IPS DF 6.9 (cell line): ENCODE measurements at regions not wholly inside any gene's neighbourhood (a gene's known extent, or its start where the extent isn't known, plus 50 kb on each side); places are given as distances from the start of the nearest gene placed in this dataset.
A peak's percentile ranks its signal among the peaks of the same experiment; 100 is the strongest.

Source experiments
- DNase-seq: peaks from one replicate; pipeline ENCODE4 v3.0.0-alpha.2; 2013; ENCODE audit warnings: low read depth, low spot score
- H3K27ac ChIP-seq: one replicate; pipeline ENCODE4 v1.5.1; 2013; ENCODE audit warnings: low read length, control low read depth
- H3K27me3 ChIP-seq: 2 replicates; pipeline ENCODE4 v1.6.1; 2013; ENCODE audit warnings: mild to moderate bottlenecking, low read length; ENCODE audit not compliant: control insufficient read depth, insufficient read depth
- H3K36me3 ChIP-seq: 2 replicates; pipeline ENCODE4 v1.6.1; 2013; ENCODE audit warnings: low read length; ENCODE audit not compliant: control insufficient read depth, insufficient read depth
- H3K4me1 ChIP-seq: 2 replicates; pipeline ENCODE4 v1.6.1; 2013; ENCODE audit warnings: low read length; ENCODE audit not compliant: control insufficient read depth, insufficient read depth
- H3K4me3 ChIP-seq: 2 replicates; pipeline ENCODE4 v1.5.1; 2013; ENCODE audit warnings: mild to moderate bottlenecking, low read length
- H3K9me3 ChIP-seq: 2 replicates; pipeline ENCODE4 v1.6.1; 2013; ENCODE audit warnings: low read length, inconsistent platforms; ENCODE audit not compliant: control insufficient read depth, insufficient read depth
- WGBS: extraction: QIAGEN DNeasy Blood & Tissue Kit; methylation state at CpG from one replicate; pipeline ENCODE4 v1.1.7; 2013; ENCODE audit warnings: mixed read lengths, missing lambda C conversion rate; ENCODE audit not compliant: insufficient read length, insufficient coverage; 5-methylcytosine and 5-hydroxymethylcytosine counted together

DNA sequence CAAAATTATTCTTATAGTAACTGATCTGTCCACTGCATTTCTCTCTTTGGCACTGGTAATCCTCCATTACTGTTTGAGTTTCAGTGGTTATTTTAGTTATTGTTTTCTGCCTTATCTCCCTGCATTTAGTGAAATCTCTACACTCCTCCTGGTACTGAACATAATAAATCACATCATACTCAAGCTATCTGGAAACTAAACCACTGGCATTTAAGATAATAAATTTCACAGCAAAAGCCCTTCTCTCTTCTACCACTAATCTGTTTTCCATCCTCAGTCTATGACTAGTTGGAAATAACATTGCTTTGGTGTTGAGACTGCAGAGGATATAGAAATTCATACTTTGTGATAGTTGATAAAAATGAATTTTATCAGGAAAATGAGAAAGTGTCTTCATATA, 399.3 kb upstream of the FSHR start:
- no peak for DNase-seq
- Histone ChIP-seq H3K27me3 (no peaks in the 10 kb centered on the region), H3K27ac (no peak overlapping the region), H3K36me3 (no peaks in the 10 kb centered on the region), H3K4me3 (no peak overlapping the region), H3K4me1 (no peaks in the 10 kb centered on the region), H3K9me3 (no peaks in the 10 kb centered on the region)

- Histone ChIP-seq H3K27me3 (no peaks in the 10 kb centered on the region), H3K4me3 (no peak overlapping the region)
These were observed 378.4 kb upstream of the FSHR start for GRCh38 chr2:49532702-49533101.

DNA sequence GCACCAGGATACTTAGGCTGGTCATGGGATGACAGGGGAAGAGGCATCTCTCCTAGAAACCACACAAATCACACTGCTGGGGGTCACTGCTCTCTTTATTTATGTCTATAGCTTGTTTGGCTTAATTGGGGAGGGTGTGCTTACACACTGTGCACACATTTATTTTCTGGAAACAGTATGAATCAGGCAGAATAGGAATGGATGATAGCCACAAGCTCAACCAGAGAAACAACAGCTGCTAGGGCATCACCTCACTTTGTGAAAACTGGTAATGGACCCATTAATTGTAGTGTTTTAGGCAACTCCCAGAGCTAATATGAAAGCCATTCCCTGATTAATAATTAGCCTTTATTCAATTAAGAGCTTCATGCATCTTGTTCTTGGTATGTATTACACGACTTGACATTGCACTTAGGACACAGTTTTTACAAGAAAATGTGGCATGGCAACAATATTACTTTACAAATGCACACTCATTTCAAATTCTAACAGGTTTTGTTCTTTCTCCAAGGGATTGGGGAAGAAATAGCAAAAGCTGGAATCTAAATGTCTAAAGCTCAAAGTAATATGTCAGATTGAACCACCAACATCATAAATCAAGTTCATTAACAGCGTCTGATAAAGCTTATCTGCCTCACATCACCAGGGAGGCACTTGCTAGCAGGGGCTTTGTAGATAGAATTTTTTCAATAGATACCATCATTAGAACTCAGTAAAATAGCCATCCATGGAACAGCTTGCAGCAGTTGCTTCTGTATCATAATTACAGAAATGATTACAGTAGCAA, 361.9 kb upstream of the FSHR start:
- Histone ChIP-seq H3K4me3 (no peak overlapping the region), H3K9me3 (no peaks in the 10 kb centered on the region), H3K36me3 (no peaks in the 10 kb centered on the region), H3K27ac (no peak overlapping the region), H3K4me1 (no peaks in the 10 kb centered on the region), H3K27me3 (no peaks in the 10 kb centered on the region)
- no CpG with 5 or more reads among the region's 2 CpGs for WGBS
- DNase-seq = no peak

More at GRCh38 chr2:49532702-49533101, 378.4 kb upstream of the FSHR start:
- Histone ChIP-seq H3K9me3 (0 out of 2 replicates have a peak, but pooled peaks cover 1% of the 10 kb centered on the region), H3K36me3 (no peaks in the 10 kb centered on the region), H3K27ac (no peak overlapping the region), H3K4me1 (no peaks in the 10 kb centered on the region)
- DNase-seq = no peak

DNA sequence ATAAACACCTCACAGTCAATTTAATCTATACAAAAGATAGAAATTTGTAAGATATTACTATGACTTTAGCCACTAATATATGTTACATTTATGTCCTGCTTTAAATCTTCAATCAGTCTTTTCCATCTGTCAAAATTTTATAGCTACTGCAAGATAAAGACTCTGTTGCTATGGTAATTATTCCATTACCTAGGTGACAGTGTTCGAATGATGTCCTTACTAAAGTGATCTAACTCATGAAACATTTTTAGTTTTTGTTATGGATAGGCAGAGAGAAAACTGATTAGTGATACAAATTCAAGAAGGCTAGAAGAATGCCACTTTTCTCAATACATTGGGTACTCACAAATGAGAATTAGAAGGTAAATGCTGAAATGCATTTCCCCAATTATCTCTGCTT, 359.9 kb upstream of the FSHR start:
- DNase-seq = no peak
- Histone ChIP-seq H3K9me3 (no peaks in the 10 kb centered on the region), H3K36me3 (no peaks in the 10 kb centered on the region), H3K27me3 (no peaks in the 10 kb centered on the region), H3K4me1 (no peaks in the 10 kb centered on the region), H3K27ac (no peak overlapping the region), H3K4me3 (no peak overlapping the region)
- no CpG with 5 or more reads among the region's 1 CpG for WGBS

- H3K4me1 ChIP-seq = no peaks in the 10 kb centered on the region
- no CpG with 5 or more reads among the region's 5 CpGs for WGBS
These were observed 336.4 kb upstream of the FSHR start for GRCh38 chr2:49490710-49491109.

DNA sequence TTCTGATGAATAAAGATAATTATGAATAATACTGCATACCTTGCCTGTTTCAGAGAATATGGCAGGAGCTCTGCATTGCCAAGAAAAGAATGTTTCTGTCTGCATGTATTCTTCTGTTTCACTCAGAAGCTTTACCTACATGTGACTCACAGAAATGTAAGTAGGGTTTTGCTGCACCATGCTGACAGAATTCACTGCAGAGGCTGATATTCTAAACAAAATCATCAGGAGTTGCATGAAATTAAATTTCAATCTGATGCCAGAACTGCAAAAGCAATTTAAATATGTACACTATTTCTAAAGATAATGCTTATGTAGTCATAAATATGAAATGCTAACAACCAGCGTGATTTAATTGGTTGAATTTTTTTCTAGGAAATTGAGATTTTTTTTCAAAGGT, 332.8 kb upstream of the FSHR start:
- no peak overlapping the region for H3K4me3 ChIP-seq
- H3K4me1 ChIP-seq = no peaks in the 10 kb centered on the region
- no CpG with 5 or more reads among the region's 1 CpG for WGBS
- H3K27ac ChIP-seq = no peak overlapping the region
- no peak for DNase-seq
- no peaks in the 10 kb centered on the region for H3K27me3 ChIP-seq
- no peaks in the 10 kb centered on the region for H3K9me3 ChIP-seq
- no peaks in the 10 kb centered on the region for H3K36me3 ChIP-seq

More at GRCh38 chr2:49490710-49491109, 336.4 kb upstream of the FSHR start:
- Histone ChIP-seq H3K36me3 (no peaks in the 10 kb centered on the region), H3K4me3 (no peak overlapping the region), H3K9me3 (no peaks in the 10 kb centered on the region), H3K27me3 (no peaks in the 10 kb centered on the region), H3K27ac (no peak overlapping the region)
- peak; percentile 73 for DNase-seq

- no peaks in the 10 kb centered on the region for H3K36me3 ChIP-seq
- DNase-seq = no peak
- no peaks in the 10 kb centered on the region for H3K27me3 ChIP-seq
- WGBS = no CpG with 5 or more reads among the region's 1 CpG
- H3K27ac ChIP-seq = no peak overlapping the region
- H3K4me3 ChIP-seq = no peak overlapping the region
- no peaks in the 10 kb centered on the region for H3K9me3 ChIP-seq
- H3K4me1 ChIP-seq = no peaks in the 10 kb centered on the region
These were observed 326.2 kb upstream of the FSHR start for GRCh38 chr2:49480520-49480919.

- Histone ChIP-seq H3K36me3 (no peaks in the 10 kb centered on the region), H3K4me3 (no peak overlapping the region), H3K27ac (no peak overlapping the region), H3K9me3 (no peaks in the 10 kb centered on the region), H3K27me3 (no peaks in the 10 kb centered on the region), H3K4me1 (no peaks in the 10 kb centered on the region)
- DNase-seq = no peak
- no CpG with 5 or more reads among the region's 1 CpG for WGBS
These were observed 311.0 kb upstream of the FSHR start for GRCh38 chr2:49465157-49465831.

DNA sequence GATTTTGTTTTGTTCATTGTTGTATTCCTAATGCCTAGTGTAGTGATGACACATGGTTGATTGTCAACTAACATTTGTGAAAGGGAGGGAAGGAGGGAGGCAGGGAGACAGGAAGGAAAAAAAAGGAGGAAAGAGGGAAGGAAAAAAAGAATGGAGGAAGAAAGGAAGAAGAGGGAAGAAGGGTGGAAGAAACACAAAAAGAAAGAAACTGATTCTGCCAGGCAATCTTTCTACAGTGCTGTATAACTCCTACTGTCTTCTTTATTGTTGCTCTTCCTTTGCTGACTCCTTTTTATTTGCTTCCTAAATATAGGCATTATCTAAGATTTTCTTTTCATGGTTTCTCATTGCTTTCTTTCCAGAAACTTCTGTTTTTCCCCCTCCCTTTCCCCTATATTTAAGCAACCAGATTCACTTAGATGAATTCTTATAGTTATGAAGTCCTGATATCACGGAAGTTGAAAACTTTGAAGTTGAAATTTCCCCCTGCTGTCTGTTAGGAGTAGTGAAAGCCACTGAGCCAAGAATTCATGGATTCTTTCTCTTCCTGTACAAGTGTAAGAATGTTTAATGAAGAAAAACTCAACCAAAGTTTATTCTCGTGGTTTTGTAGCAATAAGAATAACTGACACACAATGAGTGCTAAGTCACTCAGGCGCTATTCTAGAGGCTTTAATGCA, 305.1 kb upstream of the FSHR start:
- WGBS = no CpG with 5 or more reads among the region's 3 CpGs
- Histone ChIP-seq H3K27me3 (no peaks in the 10 kb centered on the region), H3K36me3 (no peaks in the 10 kb centered on the region), H3K9me3 (no peaks in the 10 kb centered on the region), H3K4me1 (no peaks in the 10 kb centered on the region), H3K27ac (no peak overlapping the region), H3K4me3 (no peak overlapping the region)
- no peak for DNase-seq

- WGBS = no CpG with 5 or more reads among the region's 3 CpGs
- DNase-seq = no peak
- no peaks in the 10 kb centered on the region for H3K9me3 ChIP-seq
- H3K4me3 ChIP-seq = no peak overlapping the region
- H3K36me3 ChIP-seq = no peaks in the 10 kb centered on the region
- no peak overlapping the region for H3K27ac ChIP-seq
- no peaks in the 10 kb centered on the region for H3K27me3 ChIP-seq
- H3K4me1 ChIP-seq = no peaks in the 10 kb centered on the region
These were observed 289.7 kb upstream of the FSHR start for GRCh38 chr2:49444005-49444404.
